Mesothelial cell of epicardium (in vitro differentiated cells): ENCODE measurements at regions not wholly inside any gene's neighbourhood (a gene's known extent, or its start where the extent isn't known, plus 50 kb on each side); places are given as distances from the start of the nearest gene placed in this dataset.

ENCODE experiments used
- DNase-seq, 2 experiments: peaks; one replicate each; pipeline ENCODE4 v3.0.0; 2021; ENCODE audit warnings: low spot score in 2 of 2; ENCODE audit not compliant: unreplicated experiment in 2 of 2
- H3K27ac Mint-ChIP-seq: 2 replicates; pipeline ENCODE4 v1.8.0; 2021; ENCODE audit warnings: mixed read lengths
- H3K27me3 Mint-ChIP-seq: 2 replicates; pipeline ENCODE4 v1.8.0; 2021; ENCODE audit warnings: low read depth, mixed read lengths
- H3K36me3 Mint-ChIP-seq: 2 replicates; pipeline ENCODE4 v1.8.0; 2021; ENCODE audit warnings: mixed read lengths
- H3K4me1 Mint-ChIP-seq: 2 replicates; pipeline ENCODE4 v1.8.0; 2021; ENCODE audit warnings: mixed read lengths
- H3K4me3 Mint-ChIP-seq: 2 replicates; pipeline ENCODE4 v1.8.0; 2021; ENCODE audit warnings: mild to moderate bottlenecking, moderate library complexity, mixed read lengths
- H3K9me3 Mint-ChIP-seq: 2 replicates; pipeline ENCODE4 v1.8.0; 2021; ENCODE audit warnings: mixed read lengths
- TF ChIP-seq, protein P1 (sequence below): fragments of 200-600 bp; sonication (generic); IDR thresholded peaks from one replicate; pipeline ENCODE4 v1.5.0; 2021; ENCODE audit warnings: antibody characterized with exemption; ENCODE audit not compliant: unreplicated experiment

- Mint-ChIP-seq H3K27ac (no peak overlapping the region), H3K9me3 (no peaks in the 10 kb centered on the region), H3K36me3 (no peaks in the 10 kb centered on the region), H3K4me1 (peaks cover 5% of the 10 kb centered on the region), H3K27me3 (peaks cover 1% of the 10 kb centered on the region), H3K4me3 (no peak overlapping the region)
- TF ChIP-seq, protein P1, sequence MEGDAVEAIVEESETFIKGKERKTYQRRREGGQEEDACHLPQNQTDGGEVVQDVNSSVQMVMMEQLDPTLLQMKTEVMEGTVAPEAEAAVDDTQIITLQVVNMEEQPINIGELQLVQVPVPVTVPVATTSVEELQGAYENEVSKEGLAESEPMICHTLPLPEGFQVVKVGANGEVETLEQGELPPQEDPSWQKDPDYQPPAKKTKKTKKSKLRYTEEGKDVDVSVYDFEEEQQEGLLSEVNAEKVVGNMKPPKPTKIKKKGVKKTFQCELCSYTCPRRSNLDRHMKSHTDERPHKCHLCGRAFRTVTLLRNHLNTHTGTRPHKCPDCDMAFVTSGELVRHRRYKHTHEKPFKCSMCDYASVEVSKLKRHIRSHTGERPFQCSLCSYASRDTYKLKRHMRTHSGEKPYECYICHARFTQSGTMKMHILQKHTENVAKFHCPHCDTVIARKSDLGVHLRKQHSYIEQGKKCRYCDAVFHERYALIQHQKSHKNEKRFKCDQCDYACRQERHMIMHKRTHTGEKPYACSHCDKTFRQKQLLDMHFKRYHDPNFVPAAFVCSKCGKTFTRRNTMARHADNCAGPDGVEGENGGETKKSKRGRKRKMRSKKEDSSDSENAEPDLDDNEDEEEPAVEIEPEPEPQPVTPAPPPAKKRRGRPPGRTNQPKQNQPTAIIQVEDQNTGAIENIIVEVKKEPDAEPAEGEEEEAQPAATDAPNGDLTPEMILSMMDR = no peak
- no peak for DNase-seq
Observed at GRCh38 chr10:108868881-108869280, 1054.4 kb downstream of the XPNPEP1 start.

- TF ChIP-seq, protein P1 = no peak
- Mint-ChIP-seq H3K4me1 (peaks cover 22% of the 10 kb centered on the region), H3K36me3 (no peaks in the 10 kb centered on the region), H3K27ac (no peak overlapping the region), H3K9me3 (no peaks in the 10 kb centered on the region), H3K4me3 (no peak overlapping the region), H3K27me3 (no peaks in the 10 kb centered on the region)
- DNase-seq = no peak
Observed at GRCh38 chr10:108862676-108863350, 1060.5 kb downstream of the XPNPEP1 start.

GRCh38 chr10:108861181-108861754, 1062.0 kb downstream of the XPNPEP1 start:
- H3K9me3 Mint-ChIP-seq = no peaks in the 10 kb centered on the region
- no peak for DNase-seq
- no peak overlapping the region for H3K4me3 Mint-ChIP-seq
- no peaks in the 10 kb centered on the region for H3K27me3 Mint-ChIP-seq
- no peaks in the 10 kb centered on the region for H3K36me3 Mint-ChIP-seq
- peaks cover 22% of the 10 kb centered on the region for H3K4me1 Mint-ChIP-seq
- no peak overlapping the region for H3K27ac Mint-ChIP-seq
- TF ChIP-seq, protein P1 = no peak

DNA sequence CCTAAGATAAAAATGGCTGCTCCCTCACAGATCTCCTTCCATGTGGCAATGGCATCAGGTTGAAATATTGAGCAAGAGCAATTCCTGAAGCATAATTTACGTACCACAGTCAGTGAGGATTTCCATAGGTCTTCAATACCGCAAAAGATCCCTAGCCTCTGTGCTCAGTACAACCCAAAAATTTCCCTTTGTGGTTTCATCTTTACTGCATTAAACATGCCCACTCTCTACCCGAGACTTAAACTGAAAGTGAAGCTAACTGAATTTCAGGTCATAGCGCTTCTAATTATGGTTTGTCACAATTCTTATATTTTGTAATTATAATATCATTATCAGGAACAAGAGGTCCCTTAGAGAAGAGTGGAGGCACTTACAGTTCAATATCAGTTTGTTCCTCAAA, 1071.1 kb downstream of the XPNPEP1 start:
- Mint-ChIP-seq H3K27ac (no peak overlapping the region), H3K4me1 (peaks cover 14% of the 10 kb centered on the region), H3K27me3 (no peaks in the 10 kb centered on the region), H3K4me3 (no peak overlapping the region), H3K36me3 (no peaks in the 10 kb centered on the region), H3K9me3 (no peaks in the 10 kb centered on the region)
- no peak for DNase-seq
- TF ChIP-seq, protein P1 = no peak

DNA sequence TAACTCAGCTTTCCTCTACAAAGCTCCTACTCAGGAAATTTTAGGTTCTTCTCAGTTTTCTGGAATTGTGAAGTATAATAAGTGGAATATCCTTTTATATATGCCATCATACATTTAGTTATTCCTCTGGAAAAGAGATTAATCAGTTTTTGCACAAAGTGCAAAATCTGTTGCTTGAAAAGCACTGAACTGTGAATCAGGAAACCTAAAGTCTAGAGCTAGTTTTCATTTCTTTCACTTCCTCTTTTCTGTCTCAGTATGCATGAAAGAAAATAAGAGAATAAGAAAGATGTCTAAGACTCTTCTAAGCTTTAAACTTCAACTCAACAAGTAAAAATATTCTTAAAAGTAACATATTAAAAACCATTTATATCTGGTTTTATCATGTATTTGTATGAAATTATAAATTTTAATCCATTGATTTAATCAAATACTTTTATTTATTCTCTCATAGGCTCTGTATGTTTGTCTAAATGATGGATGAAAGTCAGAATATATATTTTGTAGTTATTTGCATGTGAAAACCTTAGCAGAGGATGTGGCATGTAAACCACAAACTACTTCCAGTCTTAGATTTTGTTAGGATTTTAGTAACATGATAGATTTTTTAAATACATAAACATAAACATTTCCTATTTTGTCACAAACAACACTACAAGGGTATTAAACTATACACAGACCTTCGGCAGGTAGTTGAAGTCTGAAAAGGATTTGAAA, 1073.0 kb downstream of the XPNPEP1 start:
- H3K4me3 Mint-ChIP-seq = no peak overlapping the region
- peaks cover 14% of the 10 kb centered on the region for H3K4me1 Mint-ChIP-seq
- no peaks in the 10 kb centered on the region for H3K36me3 Mint-ChIP-seq
- TF ChIP-seq, protein P1 = no peak
- peaks cover 1% of the 10 kb centered on the region for H3K9me3 Mint-ChIP-seq
- no peak overlapping the region for H3K27ac Mint-ChIP-seq
- no peaks in the 10 kb centered on the region for H3K27me3 Mint-ChIP-seq
- DNase-seq = no peak
